Right lobe of liver (tissue), 6 donors: ENCODE measurements at regions not wholly inside any gene's neighbourhood (a gene's known extent, or its start where the extent isn't known, plus 50 kb on each side); places are given as distances from the start of the nearest gene placed in this dataset.

ENCODE experiments used
- ATAC-seq, 4 donors: fragments of 200-7000 bp; cut with Tn5 transposase; one replicate each; pipeline ENCODE4 v1.9.1; 2020; ENCODE audit warnings: mild to moderate bottlenecking in 4 of 4, moderate library complexity in 4 of 4
- DNase-seq, 3 donors: peaks; one replicate each; pipeline ENCODE4 v3.0.0-alpha.2; 2020
- H3K27ac ChIP-seq, 3 donors: fragments of 200-600 bp; one replicate each; pipeline ENCODE4 v1.8.0; 2022
- H3K27me3 ChIP-seq, 2 donors: fragments of 200-600 bp; one replicate each; pipeline ENCODE4 v1.8.0; 2022
- H3K36me3 ChIP-seq, 4 donors: fragments of 200-600 bp; sonication (generic) in 1 of 4; one replicate each; pipeline versions ENCODE4 v1.5.1 to v1.8.0; 2017 to 2022; ENCODE audit warnings: control low read depth in 1 of 4
- H3K4me1 ChIP-seq, 4 donors: fragments of 200-600 bp; sonication (generic) in 1 of 4; one replicate each; pipeline versions ENCODE4 v1.5.1 to v1.8.0; 2017 to 2022; ENCODE audit warnings: control low read depth in 1 of 4
- H3K4me3 ChIP-seq, 3 donors: fragments of 200-600 bp; one replicate each; pipeline ENCODE4 v1.8.0; 2022
- H3K9me3 ChIP-seq, 4 donors: fragments of 200-600 bp; sonication (generic) in 1 of 4; one replicate each; pipeline versions ENCODE4 v1.5.1 to v1.8.0; 2017 to 2022; ENCODE audit warnings: control low read depth in 1 of 4
- CTCF ChIP-seq, 4 donors: fragments of 200-600 bp in 3 of 4; fragments of 450-650 bp in 1 of 4; IDR thresholded peaks; one replicate each; pipeline versions ENCODE4 v1.5.1 to v1.8.0; 2016 to 2022; ENCODE audit warnings: antibody characterized with exemption in 4 of 4, mild to moderate bottlenecking in 2 of 4
- POLR2A ChIP-seq: fragments of 450-650 bp; IDR thresholded peaks from one replicate; pipeline ENCODE4 v1.6.1; 2017; ENCODE audit warnings: antibody characterized with exemption, mild to moderate bottlenecking
- WGBS: methylation state at CpG from one replicate; pipeline ENCODE4 v1.1.6; 2018; ENCODE audit warnings: low coverage, low lambda C conversion rate; ENCODE audit not compliant: insufficient coverage; ENCODE audit errors: missing lambda C conversion rate; 5-methylcytosine and 5-hydroxymethylcytosine counted together
- intact Hi-C, 2 donors: fragments of 100-400 bp; cut with DNase I; formaldehyde crosslinking; loops; one replicate each; pipeline versions ENCODE4 v1.11.2 to v1.14.1; 2022
- donor health status: DM: no; HTN: yes; CAD: no.
- donor health status: DM: no; HTN: no; CAD: no.
- donor health status: DM: no; HTN: no; CAD: no.
- donor health status: DM: no; HTN: yes; CAD: no.
- donor health status: DM: no; HTN: yes; CAD: no.

DNA sequence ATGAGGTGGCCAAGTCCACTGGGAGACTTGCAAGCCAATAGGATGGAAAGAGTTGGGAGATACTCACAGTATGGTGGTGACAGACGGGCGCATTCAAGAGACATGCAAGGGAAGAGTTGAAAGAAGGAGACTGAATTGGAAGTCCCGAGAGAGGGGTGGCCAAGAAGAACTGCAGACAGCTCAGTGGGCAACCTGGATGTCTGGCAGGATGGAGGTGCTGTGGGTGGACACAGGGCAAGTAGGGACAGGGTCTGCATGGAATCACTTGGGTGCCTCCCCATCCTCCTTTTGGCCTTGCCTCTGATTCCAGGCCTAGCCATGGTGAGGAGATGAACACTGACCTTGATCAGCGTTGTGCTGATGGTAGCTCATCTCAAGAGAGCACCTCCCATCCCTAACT, 235.7 kb upstream of the COPS8 start:
- ATAC-seq (no peak), DNase-seq (no peak)
- Histone ChIP-seq H3K9me3 (no peaks in the 10 kb centered on the region), H3K4me3 (no peak overlapping the region), H3K36me3 (no peaks in the 10 kb centered on the region), H3K27me3 (no peaks in the 10 kb centered on the region), H3K27ac (no peak overlapping the region), H3K4me1 (no peaks in the 10 kb centered on the region)
- intact Hi-C loops: no loop called here
- WGBS: 92% methylated on average over 3 of the region's 4 CpGs
- no peak for TF ChIP-seq POLR2A
- no peak for TF ChIP-seq CTCF (IDR thresholded peaks at IDR 0.05)

- no peaks in the 10 kb centered on the region for H3K9me3 ChIP-seq
- no peaks in the 10 kb centered on the region for H3K36me3 ChIP-seq
- ATAC-seq (no peak), DNase-seq (no peak)
- intact Hi-C loops: no loop called here
- no peak for TF ChIP-seq POLR2A
- no peak for TF ChIP-seq CTCF (IDR thresholded peaks at IDR 0.05)
- 77% methylated on average over 3 of the region's 3 CpGs for WGBS
- H3K27me3 ChIP-seq: no peaks in the 10 kb centered on the region
- H3K27ac ChIP-seq: no peak overlapping the region
- H3K4me3 ChIP-seq: no peak overlapping the region
- no peaks in the 10 kb centered on the region for H3K4me1 ChIP-seq
Observed at GRCh38 chr2:236851187-236851586, 234.5 kb upstream of the COPS8 start.

- 66% methylated on average over 12 of the region's 17 CpGs for WGBS
- no peaks in the 10 kb centered on the region for H3K4me1 ChIP-seq
Observed at GRCh38 chr2:236852100-236852976, 233.4 kb upstream of the COPS8 start.

DNA sequence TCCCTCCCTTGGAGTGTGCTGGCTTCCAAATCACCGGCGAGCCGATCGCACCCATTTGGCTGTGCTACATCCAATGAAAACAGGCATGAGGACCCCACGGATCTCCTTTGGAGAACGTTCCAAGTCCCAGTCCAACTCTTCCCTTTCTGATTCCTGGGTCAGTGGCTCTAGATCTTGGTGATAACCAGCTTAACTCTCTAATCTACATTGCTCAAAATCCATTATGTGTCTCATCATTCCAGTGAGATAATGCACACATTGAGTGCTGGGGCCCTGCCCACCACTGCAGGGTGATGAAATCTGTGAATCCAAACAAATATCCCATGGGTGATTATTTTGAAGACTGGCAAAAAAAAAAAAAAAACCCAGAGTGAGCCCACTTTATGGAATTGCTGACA, 232.7 kb upstream of the COPS8 start:
- intact Hi-C loops: no loop called here
- no peaks in the 10 kb centered on the region for H3K36me3 ChIP-seq
- H3K4me1 ChIP-seq: no peaks in the 10 kb centered on the region
- peak overlapping the region in 1 of 3 donors; percentile 46 for H3K27ac ChIP-seq
- H3K9me3 ChIP-seq: no peaks in the 10 kb centered on the region
- no peak for DNase-seq
- 78% methylated on average over 3 of the region's 6 CpGs for WGBS
- no peak overlapping the region for H3K4me3 ChIP-seq
- TF ChIP-seq POLR2A: no peak
- TF ChIP-seq CTCF (IDR thresholded peaks at IDR 0.05): no peak
- ATAC-seq: no peak
- H3K27me3 ChIP-seq: no peaks in the 10 kb centered on the region

More at GRCh38 chr2:236852100-236852976, 233.4 kb upstream of the COPS8 start:
- DNase-seq (peak in 1 of 3 donors; percentile 54), ATAC-seq (peak; percentile 56 to 79 (median 65))
- Histone ChIP-seq H3K36me3 (no peaks in the 10 kb centered on the region), H3K9me3 (no peaks in the 10 kb centered on the region), H3K27ac (peak overlapping the region in 1 of 3 donors; percentile 46), H3K4me3 (no peak overlapping the region), H3K27me3 (no peaks in the 10 kb centered on the region)
- intact Hi-C loops: no loop called here
- TF ChIP-seq CTCF (IDR thresholded peaks at IDR 0.05) (no peak), POLR2A (no peak)
